ENCODE measurements at regions not wholly inside any gene's neighbourhood (a gene's known extent, or its start where the extent isn't known, plus 50 kb on each side); places are given as distances from the start of the nearest gene placed in this dataset.

- no peak for TF ChIP-seq EZH2phosphoT487 (IDR thresholded peaks at IDR 0.05)
- no peak for TF ChIP-seq CTCF (IDR thresholded peaks at IDR 0.05)
Observed at GRCh38 chr13:68846663-68847062, 1261.0 kb upstream of the ATXN8OS start.

Data from neural progenitor cell (in vitro differentiated cells).